ENCODE measurements at regions not wholly inside any gene's neighbourhood (a gene's known extent, or its start where the extent isn't known, plus 50 kb on each side); places are given as distances from the start of the nearest gene placed in this dataset.

DNA sequence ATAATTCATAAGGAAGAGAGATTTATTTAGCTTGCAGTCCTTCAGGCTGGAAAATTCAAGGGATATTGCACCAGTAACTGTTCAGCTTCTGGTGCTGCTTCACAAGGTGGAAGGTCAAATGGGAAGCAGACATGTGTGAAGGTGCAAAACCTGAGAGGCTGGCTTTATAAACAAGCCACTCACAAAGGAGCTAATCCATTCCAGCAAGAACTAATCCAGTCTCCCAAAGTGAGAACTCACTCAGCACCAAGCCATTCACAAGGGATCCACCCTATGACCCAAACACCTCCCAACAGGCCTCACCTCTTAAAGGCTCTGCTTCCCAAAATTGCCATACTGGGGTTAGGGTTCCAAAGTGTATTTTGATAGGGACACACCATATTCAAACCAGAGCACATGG lies 1018.4 kb upstream of the ACVR2A start:
- DNase-seq = no peak

DNA sequence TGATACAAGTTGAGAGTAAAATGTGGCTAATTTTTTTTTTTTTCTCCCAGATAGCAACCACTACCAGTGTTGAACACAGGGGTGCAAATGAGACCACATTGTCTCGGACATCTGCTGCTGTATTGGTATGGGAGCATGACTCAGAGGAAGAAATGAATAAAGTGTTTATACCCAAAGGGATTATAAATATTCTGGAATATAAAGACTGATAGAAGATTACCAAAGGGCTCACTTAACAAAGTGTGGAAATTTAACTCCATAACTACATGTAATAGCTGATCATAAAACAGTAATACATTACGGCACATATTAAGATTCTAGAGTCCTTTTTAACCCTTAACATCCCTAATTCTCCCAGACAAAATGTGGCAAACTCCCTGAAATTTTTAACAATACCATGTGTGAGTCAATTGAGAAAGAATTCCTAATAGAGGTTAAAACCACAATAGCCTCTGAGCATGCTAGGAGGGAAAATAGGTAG lies 1023.0 kb upstream of the ACVR2A start:
- DNase-seq = no peak

DNA sequence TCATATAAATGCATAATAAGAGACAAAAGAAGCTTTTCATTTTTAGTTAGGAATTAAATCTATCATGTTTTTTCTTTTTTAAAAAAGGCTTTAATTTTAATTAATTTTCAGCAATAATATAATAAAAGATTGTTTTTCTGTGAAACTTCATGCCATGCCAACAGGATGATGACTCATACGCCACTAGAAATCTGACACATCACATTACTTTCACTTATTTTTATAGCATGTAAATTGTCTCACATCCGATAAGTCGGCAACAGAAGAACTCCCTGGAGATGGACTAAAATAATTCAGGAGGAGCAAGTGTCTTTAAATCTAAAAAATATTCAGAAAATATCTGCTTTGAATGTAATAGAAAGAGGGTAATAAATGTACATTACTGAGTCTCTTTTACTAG lies 1024.2 kb upstream of the ACVR2A start:
- DNase-seq = no peak

DNA sequence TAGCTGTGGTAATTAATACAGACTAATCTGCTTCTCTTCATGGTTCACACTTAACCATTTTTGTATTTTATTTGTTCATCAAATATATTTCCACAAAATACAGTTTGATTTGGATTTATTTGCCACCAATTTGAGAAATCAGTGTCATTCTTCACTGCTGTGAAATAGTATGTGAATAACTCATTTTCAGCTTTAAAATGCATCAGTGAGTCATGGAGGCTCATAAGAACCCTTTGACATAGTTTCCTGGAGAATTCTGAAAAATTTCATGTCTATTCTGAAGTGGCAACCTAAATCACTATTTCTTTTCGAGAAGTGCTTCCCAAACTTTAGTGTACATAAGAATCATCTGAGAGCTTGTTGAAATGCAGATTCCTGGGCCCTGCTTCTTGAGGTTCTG lies 1026.7 kb upstream of the ACVR2A start:
- DNase-seq = no peak

DNA sequence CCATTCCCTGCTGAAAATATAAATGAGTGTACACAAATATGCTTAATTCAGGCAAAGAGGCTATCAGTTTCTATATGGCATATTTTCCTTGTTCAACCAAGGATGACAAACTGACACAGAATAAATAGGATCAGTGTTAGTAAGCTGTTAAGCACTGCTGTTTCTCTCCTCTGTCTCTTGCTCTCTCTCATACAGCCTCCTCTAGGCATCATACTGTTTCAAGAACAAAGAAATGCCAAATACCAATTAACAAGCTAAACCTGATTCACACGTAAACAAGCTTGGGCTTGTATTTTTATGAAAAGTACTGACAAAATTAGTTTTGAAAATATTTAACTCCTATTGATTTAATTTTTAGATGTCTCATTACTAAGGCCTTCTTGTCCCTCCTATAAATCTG lies 1027.2 kb upstream of the ACVR2A start:
- no peak for DNase-seq

DNA sequence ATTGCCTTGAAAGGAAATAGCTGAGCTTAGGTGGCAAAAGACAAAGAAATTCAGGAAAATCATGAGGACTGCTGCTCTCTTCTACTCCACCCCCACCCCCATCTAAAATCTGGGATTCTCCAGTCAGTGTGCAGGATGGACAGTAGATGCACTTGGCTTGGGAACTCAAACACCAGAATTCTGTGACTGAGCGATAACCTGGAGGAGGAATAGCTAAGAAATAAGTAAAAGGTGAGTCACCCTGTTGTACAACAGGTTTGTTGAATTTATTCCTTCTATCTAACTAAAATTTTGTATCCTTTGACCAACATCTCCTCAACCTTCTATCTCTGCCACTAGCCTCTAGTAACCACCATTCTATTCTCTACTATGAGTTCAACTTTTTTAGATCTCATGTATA lies 1029.9 kb upstream of the ACVR2A start:
- DNase-seq = no peak

DNA sequence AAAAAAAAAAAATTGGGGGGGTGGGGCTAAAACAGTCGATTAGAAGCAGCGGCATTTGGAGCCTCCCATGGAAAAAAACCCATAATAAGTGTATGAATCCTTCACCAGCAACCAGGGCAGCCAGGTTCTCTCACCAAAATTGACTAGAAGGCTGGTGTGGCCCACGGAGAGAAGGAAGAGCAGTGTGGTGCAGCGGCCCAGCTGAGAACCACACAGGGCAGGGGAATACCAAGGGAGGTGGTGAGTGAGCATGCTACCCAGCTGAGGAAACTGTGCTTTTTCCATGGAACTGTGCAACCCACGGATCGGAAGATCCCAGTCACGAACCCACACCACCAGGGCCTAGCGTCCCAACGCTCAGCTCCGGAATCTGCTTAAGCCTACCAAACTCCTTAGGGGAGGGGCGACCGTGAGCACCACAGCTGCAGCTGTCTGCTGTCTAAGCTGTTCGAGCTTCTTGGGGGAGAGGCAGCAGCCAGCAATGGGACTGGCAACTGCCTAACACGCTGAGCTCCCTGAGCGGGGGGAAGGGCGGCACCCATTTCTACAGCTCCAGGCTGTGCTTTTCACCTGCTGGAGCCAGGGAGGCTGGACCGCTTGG lies 1037.2 kb upstream of the ACVR2A start:
- DNase-seq = no peak

DNA sequence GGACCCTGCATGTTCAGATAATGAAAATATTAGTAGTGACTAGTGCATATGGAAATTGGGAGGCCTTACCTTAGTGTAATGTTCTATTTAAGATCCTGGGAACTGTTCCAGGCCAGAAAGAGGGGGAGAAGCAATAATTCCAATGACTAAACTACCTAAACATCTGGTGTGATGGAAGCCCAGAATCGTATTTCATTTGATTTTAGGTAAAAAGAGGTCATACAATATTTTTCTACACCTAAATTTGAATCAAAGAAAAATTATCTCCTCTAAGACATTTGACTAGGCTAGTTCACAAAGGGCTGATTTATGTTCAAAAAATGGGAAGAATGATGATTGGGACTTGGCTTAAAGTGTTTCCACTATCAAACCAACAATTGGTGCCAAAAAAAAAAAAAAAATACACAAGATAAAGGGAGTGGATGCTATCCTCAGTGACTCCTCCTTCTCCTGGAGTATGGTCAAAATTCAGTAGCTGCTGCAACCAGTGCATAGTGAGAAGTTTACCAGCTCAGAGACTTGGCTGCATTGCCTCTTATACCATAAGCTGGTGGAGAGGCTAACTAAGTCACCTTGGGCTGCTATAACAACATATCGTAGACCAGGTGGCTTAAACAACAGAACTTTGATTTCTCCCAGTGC lies 1038.3 kb upstream of the ACVR2A start:
- no peak for DNase-seq

DNA sequence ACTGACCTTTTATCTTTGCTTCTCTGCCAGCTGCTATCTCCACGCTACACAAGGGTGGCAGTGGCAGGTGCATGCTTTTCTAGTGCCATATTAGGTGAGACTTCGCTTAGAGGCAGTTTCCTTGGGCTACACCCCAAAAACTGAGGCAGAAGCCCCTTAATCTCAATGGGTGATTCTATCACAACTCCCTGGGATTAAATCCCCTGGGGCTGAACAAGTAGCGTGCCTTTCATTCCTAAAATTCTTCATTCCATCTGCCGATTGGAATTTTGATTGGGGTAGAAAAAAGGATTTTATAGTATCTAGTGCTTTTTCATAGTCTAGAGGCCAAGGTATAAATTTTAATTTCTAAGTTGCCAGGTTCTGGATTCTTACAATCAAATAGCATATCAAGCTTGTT lies 1040.5 kb upstream of the ACVR2A start:
- DNase-seq = no peak

DNA sequence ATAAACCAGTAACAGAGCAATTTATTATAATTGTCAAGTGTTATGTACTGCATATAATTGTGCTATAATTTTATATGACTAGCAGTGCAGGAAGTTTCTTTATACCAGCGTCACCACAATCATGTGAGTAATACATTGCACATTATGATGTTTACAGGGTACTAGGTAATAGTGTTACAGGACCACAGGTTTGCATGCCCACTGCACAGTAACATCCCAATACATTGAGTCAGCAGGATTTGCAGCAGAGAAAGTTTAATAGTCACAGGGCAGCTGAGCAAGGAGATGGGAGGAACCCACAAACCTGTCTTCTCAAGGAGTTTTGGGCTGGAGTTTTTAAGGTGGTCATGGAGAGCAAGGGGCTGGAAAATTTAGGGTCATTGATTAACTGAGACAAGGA lies 1042.9 kb upstream of the ACVR2A start:
- DNase-seq = no peak

DNA sequence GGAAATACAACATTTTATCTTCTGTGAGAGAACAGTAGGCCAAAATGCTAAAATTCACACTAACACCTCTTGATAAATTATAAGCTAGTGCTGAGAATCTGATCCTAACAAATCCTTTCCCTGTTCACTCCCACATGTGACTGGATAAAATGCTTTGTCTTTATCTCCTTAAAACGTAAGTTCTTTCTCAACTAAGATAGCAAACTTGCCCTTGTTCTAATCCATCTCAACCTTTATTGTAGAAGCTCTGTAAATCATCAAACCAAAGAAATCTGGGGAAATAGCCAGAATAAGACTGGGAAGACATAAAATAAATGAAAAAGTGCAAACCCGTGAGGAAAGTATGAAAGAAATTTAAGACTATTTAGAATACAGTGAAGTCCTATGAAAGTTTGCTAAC lies 1058.4 kb upstream of the ACVR2A start:
- no peak for DNase-seq

DNA sequence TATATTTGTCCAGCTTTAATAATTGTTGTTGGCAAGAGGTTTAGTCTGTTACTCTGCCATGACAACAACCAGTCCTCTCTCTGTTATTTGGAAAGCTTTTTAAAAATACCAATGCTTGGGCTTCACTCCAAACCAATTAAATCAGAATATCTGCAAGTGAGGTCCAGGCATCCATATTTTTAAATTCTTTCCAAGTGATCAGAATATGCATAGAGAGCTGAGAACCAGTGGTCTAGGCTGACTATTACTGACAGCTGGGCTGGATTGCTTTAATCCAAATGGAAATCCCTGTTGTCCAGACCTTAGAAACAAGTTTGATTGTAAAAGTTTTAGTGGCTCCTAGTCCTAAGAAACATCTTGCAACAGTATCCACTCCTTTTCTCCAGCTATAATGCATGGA lies 1059.7 kb upstream of the ACVR2A start:
- DNase-seq = no peak

DNA sequence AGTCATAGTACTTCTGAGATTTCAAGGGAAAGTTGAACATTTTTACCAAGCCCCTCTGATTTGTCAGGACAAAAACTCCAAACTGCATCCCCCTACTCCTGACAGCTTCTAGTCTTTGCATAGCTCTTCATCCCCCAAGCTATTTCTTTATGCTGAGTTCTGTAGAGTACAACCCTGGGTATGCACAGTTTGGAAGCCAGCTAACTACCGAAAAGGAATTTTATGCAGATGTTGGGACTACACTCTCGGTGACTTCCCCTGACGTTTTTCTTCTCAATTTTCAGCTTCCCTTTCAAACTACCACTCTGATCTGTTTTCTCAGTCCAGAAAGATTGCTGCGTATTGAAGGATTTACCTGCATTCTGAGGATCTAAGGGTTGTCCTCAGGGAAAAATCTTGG lies 1060.2 kb upstream of the ACVR2A start:
- DNase-seq = no peak

DNA sequence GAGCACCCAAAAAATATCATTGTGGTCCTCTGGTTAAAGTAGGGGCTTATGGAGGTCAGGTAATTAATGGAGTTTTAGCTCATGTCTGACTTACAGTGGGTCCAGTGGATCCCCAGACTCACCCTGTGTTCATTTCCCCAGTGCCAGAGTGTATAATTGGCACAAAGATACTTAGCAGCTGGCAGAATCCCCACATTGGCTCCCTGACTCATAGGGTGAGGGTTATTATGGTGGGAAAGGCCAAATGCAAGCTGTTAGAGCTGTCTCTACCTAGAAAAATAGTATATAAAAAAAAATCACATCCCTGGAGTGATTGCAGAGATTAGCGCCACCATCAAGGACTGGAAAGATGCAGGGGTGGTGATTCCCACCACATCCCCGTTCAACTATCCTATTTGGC lies 1067.6 kb upstream of the ACVR2A start:
- no peak for DNase-seq

DNA sequence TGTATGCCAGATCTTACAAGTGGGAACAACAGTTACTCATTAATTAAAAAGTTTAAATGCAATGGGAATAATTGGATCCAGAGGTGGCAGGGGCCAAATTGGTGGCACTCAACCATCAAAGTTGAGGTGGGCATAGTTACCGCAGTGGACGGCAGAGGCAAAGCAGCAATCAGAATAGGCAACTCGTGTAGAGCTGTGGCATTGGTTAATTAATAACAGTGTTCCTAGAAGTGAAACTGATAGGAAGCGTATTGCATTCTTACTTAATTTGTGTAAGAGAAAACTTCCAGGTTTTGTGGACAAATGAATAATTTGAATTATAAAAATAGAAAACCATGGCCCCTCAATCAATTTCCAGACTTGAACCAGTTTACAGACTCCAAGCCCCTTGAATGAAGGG lies 1068.2 kb upstream of the ACVR2A start:
- no peak for DNase-seq

DNA sequence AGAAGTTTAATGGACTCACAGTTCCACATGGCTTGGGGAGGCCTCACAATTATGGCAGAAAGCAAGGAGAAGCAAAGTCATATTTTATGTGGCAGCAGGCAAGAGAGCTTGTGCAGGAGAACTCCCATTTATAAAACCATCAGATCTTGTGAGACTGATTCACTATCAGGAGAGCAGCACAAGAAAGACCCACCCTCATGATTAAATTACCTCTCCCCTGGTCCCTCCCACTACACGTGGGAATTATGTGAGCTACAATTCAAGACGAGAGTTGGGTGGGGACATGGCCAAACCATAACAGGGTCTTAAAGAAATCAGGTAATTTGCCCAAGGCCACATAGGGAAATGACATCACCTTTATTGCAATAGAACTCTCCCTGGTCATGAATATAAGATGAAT lies 1073.3 kb upstream of the ACVR2A start:
- DNase-seq = no peak

DNA sequence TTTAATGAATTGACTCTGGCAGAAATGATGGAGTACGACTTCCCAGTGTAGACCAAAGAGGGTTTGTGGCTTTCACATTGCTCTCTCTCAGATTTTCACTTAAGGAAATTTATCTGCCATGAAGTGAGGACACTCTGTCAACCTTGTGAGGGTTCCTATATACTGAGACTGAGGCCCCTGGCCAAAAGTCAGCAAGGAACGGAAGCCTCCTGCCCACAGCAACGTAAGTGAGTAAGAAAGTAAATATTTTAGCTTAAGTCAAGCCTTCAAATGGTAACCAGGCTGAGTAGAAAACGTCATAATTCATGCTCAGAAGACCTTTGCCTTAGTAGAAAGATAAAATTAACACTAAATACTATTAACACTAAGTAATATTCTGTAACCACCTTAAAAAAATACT lies 1080.5 kb upstream of the ACVR2A start:
- DNase-seq = no peak

DNA sequence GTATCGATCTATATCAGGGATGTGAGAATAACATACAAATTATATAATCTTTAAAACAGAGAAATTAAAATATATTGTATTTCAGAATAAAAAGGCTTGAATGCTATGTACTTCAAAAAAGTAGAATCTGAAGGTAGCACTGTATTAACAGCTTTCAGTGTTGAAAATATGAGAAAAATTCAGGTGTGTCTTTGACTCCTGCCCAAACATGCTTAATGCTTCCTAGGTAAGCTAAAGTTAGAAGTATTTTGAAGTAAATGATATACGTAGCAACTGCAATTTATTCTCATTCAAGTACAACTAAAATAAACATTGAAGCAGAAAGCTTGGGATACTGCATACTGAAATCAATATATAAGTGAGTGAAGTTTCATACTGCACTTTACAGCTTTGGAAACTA lies 1082.0 kb upstream of the ACVR2A start:
- DNase-seq = no peak

DNA sequence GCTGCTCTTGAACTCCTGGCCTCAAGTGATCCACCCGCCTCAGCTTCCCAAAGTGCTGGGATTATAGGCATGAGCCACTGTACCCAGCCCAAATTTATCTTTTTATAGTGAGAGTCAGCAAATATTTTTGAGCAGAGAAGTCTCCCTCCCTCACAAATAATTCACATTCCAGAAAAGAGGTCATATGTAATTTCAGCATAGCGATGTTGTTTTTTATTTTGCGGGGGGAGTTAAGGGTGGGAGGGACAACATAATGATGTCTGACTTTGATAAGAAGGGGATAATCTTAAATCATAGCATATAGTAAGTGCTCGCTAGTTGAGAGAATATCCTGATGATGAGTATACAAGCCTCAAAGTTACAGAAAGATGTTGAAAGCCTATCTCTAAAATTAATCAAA lies 1090.2 kb upstream of the ACVR2A start:
- no peak for DNase-seq

DNA sequence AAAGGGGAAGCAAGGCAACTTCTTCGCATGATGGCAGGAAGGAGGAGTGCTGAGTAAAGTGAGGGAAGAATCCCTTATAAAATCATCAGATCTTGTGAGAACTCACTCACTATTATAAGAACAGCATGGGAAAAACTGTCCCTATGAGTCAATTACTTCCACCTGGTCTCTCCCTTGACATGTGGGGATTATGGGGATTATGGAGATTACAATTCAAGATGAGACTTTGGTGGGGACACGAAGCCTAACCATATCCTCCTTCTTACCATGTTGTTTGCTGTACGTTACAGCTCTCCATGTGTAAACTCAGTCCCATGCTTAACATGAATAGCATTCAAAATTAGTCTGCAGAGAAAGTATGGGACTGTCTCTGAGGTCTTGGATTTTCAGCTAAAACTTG lies 1096.8 kb upstream of the ACVR2A start:
- DNase-seq = no peak

DNA sequence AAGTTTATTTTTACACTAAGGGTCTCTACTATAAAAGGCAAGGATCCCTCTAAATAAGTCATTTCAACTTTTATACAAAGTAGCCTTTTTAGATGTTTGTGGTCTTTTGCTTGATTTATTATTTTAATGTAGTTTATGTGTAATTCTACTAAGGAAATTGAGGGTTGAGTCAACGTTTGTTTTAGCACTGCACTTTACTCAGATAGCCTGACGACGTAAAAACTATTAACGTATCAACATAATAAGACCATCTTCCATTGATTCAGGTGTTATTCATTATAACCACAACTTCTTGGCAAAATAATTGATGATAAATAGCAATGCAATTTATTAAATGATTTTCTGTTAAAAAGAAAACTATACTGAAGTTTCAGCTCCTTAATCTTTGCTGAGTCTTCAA lies 1103.6 kb upstream of the ACVR2A start:
- no peak for DNase-seq

DNA sequence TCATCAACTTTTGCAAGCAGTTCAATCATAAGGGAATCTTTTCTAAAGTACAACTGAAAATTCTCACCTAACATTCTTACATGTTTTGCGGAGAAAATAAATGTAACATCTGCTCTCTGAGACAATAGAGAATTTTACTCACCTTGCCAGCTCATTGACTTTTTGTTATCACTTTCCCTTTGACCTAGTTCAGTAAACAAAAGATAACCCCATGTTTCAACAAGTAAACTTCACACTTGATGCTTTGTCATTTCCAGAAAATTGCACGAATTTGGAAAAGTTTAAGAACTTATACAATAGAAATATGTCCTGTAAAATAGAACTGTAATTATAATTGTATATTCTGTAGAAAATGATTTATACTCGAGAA lies 1110.0 kb upstream of the ACVR2A start:
- no peak for DNase-seq

DNA sequence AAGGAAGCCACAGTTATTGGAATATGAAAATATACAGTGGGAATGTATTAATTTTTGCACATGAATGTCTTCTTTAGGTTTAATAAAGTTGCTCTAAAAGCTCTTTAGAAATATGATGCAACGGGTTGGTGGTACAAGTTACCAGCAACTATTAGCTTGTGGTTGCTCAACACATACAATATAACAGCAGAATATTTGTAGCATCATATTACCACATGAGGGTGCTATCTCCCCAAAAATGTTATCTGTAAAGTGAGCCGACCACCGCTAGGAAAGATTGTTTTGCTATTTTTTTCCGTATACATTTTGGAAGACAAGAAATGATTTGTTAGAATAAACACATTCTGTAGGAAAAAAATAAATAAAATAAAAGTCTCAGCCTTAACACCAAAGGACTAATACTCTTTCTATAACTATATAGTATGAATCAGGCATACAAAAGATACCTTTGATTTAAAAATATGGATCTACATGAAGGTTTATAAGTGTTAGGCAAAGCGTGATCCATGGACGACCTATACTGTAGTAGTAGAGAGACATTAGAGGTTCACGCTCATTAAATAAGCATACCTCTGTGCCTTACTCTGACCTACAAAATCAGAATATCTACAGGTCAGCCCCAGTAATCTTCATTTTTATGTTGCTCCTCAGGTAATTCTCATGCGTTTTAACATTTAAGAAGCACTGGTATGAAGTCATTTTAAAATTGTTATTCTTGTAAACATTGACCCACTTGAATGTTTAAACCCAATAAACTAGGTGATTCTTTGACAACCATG lies 1110.6 kb upstream of the ACVR2A start:
- DNase-seq = no peak

DNA sequence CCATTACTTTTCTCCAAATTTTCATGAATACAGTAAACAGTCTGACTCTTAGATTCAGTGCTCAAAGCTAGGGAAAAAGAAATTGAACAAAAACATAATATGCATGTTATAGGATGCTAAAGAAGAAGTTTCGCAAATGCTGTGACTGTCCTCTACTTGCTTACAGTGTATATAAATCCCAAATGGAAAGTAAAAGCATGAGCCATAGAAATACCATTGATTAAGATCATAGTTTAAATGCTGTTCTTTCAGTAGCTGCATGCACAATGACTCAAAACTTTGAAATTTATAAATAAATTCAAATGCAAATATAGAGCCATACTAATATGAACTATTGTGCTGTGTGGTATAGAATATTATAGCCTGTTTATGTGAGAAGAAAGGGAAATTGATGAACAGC lies 1113.9 kb upstream of the ACVR2A start:
- no peak for DNase-seq

DNA sequence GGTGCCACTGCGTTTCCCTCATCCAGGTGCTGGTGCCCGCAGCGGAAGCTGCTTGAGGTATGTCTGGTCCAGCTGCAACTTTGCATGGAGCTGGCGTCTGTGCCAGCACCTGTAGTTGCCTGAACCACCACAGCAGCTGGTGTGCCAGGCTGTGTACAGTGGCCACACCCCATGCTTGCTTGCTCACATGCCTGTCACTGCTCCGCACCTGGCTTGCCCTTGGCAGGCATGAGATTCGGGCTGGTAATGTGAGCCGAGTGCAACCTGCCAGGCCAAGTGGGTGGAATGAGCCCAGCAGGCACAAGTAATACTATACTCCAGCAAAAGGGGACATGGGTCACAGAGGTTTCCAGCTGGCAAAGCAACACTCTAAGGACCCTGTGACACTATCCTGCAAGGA lies 1123.3 kb upstream of the ACVR2A start:
- DNase-seq = no peak

Measured in NCI-H187 treated with DMSO at 0.1 percent for 48 hours (cell line).